Fibroblast of peridontal ligament (primary cell): ENCODE measurements at regions not wholly inside any gene's neighbourhood (a gene's known extent, or its start where the extent isn't known, plus 50 kb on each side); places are given as distances from the start of the nearest gene placed in this dataset.

Source experiments
- DNase-seq: peaks from one replicate; pipeline ENCODE4 v3.0.0-alpha.2; 2010; ENCODE audit errors: extremely low read depth

DNA sequence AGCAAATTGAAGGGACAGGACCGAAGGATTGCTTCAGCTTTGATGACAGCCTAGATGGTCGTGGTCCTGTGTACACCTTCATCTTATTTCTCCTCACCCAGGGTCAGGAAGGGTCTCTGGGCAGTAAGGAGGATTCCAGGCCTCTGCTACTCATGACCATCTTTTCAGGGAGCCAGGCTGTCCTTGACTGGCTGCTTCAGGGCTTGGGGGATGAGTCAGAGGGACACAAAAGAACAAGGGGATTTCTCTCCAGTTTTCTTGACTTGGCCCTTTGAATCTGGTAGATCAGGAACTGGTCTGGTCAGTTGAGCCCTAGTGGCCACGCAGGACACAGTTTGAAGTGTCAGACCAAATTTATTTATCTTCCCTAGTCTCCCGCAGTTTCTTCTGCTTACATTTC, 402.1 kb upstream of the CHD6 start:
- DNase-seq: no peak

DNA sequence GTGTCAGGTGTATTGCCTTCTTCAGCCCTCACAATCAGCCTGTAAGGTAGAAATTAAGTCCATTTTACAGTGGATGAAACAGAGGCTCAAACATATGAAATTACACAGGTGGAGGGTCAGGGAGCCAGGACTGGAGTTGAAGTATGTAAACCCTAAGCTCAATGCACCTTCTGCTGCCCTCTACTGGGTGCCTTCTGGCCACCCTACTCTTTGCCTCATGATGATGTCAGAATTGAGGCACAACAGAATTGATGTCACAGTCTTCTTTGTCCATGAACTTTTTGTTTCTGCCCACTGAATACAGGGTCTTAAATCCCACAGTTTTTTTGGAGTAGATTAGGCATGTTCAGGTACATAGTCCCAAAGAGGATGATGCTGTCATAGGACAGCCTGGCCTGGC, 400.8 kb upstream of the CHD6 start:
- no peak for DNase-seq

DNA sequence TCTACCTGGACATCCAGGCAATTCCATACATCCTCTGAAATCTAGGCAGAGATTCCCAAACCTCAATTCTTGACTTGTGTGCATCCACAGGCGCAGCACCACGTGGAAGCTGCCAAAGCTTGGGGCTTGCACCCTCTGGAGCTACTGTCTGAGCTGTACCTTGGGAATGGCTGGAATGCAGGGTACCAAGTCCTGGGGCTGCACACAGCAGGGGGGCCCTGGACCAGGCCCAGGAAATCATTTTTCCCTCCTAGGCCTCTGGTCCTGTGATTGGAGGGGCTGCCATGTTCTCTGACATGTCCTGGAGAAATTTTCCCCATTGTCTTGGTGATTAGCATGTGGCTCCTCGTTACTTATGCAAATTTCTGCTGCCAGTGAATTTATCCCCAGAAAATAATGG, 391.9 kb upstream of the CHD6 start:
- DNase-seq: no peak

DNA sequence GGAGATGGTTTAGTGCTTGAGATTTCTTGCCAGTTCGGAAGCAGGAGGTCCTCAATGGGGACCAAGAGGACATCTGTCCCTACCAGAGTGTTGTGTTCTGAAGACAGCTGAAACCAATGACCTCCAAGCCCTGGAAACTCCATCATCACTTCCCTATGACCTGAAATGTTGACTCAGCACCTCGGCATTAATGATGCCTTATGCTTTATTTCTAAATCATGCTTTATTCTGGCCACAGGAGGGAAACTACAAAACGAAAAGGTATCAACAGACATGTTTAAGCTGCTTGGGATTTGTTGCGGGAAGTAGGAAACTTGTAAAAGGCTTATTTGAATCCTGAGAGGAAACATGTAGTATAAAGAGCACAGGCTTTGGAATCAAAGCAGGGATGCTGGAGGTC, 389.1 kb upstream of the CHD6 start:
- DNase-seq: no peak

DNA sequence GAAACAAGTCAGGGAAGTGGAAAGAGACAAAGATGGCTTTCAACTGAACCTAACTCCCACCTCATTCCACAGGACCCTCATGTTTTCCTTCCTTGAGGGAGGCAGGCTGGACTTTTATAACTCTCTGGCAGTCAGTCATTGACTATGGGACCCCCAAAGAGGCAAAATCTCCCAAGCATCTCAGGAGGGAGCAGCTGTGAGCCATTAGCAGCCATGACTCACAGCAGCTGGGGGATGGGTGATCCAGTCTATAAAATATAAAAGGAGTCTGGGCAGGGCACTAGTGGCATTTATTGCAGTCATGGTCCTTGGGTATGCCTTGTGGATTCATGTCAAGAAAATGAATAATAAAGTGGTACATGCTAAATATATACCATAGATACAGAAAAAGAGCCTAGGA, 387.0 kb upstream of the CHD6 start:
- DNase-seq: no peak

DNA sequence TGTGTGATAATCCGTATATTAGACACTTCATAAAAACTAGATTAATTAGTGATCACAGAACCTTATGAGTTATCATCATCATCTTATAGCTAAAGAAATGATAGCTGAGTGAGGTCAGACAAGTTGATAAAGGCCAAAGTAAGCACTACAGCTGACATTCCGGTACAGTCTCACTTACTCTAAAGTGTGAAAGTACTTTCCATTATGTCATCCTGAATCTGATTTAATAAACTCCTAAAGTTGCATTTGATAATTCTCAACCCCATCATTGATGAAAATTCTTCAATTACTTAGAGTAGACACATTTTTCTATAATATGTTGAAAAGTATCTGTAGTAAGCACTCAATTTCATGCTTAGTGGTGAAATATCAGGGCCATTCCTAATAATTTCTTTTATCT, 385.2 kb upstream of the CHD6 start:
- DNase-seq: no peak

DNA sequence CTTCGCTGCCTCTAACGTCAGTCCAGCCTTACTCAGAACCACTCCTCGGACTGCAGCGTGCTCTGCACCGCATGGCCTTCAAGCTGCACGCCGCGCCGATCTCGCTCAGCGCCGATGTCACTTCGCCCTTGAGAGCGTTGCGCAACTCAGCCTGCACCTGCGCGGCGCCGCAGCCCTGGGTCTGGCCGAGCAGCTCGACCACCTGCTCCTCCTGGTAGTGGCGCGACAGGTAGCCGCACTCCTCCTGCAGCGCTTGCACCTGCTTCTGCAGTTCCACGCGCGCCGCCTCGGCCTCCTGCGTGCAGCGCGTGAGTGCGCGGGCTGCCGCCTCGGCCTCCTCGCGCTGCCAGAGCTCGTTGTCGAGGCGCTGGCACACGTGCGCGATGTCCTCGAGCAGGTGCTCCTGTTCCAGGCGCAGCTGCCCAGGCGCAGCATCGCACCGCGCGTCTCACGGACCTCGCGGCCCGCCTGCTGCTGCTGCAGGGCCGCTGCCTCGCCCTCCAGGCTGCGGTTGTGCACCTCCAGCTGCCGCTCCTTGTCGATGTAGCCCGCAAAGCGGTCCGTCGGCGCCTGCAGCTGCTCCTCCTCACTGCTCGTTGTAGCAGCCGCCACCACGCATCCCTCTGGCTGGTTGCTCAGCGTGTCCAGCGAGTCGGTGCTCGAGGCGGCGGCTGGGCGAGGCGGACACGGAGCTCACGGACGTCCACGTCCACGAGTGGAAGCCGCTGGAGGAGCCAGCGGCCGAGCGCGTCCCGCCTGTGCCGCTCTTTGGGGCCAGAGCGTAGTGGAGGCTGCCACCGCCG, 380.6 kb upstream of the CHD6 start:
- DNase-seq: no peak

DNA sequence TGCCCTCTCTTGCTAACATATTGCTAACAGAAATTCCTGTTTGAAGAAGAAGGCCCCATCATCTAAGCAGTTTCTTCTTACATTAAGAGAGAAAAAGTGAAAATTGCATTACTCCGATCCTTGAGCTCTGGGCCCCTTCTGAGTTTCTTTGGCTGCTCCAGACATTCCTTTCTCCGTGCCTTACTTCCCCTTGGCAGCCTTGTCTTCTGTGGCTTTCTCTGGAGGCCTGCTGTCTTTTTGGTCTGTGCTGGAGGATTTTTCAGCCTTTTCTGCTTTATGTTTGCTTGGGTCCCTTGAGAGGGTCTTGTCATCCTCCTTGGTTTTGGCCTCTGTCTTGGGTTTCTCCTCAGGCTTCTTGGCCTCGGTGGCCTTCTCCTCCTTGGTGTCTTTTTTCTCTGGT, 378.8 kb upstream of the CHD6 start:
- DNase-seq: no peak

DNA sequence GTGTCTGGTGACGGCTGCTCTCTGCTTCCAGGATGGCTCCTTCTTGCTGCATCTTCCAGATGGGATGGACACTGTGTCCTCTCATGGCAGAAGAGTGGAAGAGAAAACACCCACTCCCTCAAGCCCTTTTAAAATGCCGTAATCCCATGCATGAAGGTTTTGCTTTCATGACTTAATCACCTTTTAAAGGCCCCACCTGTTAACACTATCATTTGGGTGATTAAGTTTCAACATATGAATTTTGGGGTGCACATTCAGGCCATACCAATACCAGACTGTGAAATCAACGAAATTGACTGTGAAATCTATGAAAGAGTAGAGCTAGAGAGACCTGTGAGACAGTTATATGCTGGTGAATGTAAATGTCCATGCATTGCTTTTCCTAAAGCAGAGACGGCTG, 374.3 kb upstream of the CHD6 start:
- no peak for DNase-seq

DNA sequence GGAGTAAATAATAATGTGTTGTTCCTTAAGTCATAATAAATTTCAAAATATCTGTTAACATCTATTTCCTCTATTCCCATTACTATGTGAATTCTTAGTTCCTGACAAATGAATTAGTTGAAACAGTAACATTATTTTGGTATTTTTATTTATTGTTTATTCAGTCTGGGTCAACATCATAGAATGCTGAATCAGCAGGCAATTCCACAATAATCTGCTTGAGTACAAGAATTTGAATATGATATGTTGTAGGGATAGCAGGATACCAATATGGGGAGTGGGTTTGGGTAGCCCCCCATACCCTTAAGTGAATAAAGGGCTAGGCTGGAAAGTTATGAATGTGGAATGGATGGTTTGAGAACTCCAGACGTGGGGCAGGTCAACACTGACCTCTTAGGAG, 373.2 kb upstream of the CHD6 start:
- DNase-seq: no peak

DNA sequence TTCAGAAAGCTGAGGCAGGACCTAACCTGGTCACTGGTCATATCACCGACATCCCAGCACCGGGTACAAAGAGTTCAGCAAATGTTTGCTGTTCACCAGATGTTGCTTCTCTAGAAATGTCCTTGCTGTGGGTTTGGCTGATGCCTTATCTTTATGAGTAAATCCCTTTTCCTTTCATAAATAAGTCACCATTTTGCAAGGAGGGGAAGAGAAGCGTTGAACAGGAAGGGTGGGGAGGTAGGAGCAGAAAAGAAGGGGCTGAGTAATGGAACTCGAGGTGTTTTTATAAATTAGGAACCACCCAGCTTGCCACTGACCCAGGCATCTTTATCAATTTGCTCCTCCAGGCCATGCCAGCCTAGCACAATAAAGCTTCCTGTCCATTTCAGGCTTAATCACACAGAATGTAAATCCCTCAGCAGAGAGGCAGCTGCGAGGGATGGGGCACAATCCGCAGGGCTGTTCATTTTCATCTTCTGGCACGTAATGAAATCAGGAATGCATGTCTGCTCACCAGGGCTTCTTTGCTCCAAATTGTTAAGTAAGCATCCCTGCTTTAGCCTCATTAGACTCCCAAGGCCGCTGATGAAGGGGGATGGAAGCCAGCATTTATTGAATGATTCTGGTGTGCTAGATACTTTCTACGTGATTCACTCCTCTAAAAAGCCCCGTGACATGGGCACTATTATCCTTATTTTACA, 371.9 kb upstream of the CHD6 start:
- DNase-seq: no peak

DNA sequence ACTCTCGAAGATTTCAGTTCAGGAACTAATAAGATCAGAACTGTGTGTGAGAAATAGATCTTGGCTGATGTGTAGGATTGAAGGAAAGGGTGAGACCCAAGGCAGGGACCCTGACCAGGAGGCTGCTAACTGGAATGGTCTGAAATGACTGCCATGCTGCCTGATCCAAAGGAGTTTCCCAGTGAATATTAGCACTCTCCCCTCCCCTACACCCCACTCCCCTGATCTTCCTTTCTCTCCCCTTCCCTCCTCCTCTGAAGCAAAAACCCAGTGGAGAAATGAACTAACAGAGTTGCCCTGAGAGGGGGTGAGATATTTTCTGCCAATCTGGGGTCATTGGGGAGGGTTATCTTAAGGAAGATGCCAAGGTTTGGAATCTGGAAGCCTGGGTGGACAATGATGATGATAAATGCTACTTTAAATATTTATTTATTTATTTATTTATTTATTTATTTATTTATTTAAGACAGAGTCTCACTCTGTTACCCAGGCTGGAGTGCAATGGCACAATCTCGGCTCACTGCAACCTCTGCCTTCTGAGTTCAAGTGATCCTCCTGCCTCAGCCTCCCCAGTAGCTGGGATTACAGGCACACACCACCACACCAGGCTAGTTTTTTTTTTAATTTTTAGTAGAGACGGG, 371.0 kb upstream of the CHD6 start:
- no peak for DNase-seq

DNA sequence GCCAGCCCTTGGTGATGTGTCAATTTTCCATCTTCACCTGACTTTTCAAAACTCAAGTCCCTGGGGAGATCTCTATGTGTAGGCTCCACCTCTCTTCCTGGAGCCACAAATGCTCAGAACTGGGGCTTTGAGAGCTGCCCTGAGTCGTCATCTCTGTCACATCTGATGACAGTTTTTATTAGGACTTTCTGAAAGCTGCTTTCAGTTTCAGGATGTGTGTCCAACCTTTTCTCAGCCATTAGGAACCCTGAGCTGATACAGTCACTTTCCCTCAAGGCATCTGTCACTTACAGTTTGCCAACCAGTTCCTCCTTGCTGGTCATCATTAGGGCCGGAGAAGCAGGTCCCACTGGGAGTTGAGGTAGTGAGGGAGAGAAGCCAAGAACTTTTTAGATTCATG, 365.9 kb upstream of the CHD6 start:
- DNase-seq: no peak

DNA sequence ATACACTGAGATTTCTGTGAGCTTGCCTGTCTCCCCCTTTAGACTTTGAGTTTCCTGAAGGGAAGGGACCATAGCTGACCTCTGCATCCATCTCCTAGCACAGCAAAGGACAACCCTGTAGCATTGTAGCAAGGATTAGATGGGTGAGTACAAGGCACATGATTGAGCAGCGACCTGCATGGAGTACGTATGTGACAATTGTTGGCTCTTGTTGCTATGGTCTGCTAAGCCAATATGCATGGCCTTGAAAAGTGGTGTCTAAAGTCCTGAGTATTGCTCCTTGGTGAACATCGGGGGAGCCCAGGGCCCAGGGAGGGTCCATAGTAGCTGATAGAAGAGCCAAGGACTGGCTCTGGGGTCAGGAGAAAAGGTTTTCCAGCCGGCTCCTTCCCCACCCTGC, 365.0 kb upstream of the CHD6 start:
- DNase-seq: no peak

DNA sequence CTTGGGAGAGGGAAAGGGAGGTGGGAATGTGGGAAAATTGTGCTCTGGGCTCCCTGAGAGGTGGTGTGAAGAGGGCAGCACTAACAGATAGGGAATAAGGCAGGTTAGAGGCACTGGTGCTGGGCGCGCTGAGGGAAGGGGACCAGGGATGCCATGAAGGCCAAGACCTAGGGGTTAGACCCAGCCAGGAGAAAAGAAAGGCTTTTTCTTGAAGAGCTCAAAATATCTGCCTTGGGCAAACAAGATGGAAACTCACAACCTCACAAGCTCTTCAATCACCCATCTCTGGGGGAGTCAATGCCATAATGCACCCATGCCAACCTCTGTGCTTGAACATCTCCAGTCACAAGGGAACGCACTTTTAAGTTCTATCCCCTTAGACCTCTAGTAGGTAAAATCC, 363.6 kb upstream of the CHD6 start:
- no peak for DNase-seq

DNA sequence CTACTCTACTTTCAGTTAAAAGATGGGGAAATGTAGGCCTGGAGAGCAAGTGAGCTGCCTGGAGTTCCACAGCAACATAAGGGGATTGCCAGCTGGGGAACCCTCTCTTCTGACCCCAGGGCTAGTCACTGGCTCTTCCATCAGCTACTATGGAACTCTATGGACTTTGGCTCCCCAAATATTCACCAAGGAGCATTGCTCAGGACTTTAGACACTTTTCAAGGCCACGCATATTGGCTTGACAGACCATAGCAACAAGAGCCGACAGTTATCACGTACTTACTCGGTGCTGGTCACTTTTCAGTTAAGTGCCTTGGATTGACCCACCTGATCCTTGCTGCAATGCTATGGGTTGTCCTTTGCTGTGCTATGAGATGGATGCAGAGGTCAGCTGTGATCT, 360.7 kb upstream of the CHD6 start:
- DNase-seq: no peak

DNA sequence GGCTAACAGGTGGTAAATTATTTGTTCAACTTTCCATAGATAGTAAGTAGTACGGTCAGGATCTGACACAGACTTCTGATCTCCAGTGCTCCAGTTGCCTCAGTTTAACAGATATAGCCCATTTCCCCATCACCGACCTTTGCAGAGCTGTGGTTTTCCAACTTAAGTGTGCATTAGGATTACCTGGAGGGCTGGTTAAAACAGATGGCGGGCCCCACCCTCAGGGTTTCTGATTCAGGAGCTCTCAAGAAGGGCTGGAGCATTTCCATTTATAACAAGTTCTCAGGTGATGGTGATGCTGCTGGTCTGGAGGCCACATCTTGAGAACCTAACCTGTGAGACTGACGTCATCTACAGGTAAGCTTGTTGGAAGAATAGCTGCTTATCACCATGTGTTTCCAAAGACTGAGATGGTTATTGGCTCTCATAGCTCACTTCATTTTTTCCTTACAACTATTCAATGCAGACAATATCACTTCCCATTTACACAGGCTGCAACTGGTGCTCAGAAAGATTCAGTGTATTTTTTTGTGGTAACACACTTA, 360.1 kb upstream of the CHD6 start:
- DNase-seq: no peak

DNA sequence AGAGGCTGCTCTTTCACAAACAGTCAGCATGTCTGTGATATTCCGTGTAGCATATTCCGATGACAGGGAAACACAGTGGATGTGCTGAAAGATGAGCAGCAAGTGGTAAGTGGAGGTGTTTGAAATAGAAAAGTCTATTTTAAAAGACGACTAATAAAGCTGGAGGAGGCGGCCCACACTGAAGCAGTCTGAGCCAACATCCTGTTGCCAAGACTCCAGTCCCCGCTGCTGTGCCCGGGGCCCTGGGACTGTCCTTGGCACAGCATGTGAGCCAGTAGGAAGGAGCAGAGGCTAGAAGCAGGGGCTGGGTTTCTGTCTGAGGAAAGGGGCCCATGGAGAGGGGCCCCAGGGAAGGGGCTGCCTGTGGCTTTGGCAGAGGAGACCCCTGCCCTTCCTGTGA, 351.5 kb upstream of the CHD6 start:
- DNase-seq: no peak

DNA sequence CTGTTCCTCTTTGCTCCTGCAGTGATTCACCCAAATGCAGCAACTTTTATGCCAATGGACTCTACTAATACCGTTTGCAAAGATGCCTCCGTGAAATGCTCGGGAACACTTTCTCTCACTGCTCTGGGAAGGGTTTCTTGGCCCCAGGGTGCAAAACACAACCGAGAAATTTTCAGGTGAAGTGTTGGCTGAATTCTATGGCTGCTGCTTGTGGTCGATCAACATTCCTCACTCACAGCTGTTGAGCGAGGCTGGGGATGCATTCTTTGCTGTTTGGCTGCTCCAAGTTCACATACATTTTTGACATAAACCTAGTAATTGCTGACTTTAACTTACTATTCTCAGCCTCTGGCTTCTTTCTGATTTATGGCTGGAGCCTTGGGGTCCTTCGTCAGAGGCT, 342.0 kb upstream of the CHD6 start:
- no peak for DNase-seq

DNA sequence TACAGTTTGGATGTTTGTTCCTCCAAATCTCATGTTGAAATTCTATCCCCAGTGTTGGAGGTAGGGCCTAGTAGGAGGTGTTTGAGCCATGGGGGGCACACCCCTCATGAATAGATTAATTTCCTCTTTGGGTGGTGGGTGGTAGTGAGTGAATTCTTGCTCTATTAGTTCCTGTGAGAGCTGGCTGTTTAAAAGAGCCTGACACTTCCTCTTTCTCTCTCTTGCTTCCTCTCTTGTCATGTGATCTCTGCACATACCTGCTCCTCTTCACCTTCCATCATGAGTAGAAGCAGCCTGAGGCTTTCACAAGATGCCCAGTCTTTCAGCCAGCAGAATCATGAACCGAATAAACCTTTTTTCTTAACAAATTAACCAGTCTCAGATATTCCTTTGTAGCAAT, 340.2 kb upstream of the CHD6 start:
- no peak for DNase-seq

DNA sequence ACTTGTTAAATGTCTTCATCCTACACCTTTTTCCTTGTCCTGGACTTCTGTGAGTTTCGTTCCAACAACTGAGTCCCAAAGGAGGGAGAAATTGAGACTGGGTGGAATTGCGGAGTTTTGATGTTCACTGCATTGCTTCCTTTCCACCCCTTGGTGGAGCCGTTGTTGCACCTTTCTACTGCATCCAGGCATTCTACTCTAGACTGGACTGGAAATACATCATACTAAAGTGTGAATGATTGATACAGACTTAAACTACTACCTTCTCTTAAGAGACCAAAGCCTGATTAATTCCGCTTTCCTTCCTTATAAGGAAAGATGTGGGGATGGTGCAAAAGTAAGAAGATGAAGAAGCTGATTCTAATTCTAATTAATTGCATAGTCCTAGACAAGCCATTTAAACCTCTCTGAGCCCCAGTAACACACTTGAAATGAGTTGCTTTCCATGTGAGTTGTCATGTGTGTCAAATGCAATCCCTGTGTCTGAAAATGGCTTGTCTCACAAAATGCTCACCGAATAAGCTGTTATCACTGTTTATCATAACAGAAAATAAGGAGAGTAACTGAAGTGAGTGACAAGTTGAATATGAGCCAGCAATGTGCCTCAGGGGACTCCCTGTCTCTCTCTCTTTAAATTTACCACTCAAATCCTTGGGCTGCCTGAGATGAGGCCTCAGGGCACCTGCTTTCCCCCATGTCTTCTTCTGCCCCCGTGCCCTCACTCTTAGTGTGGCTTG, 338.3 kb upstream of the CHD6 start:
- no peak for DNase-seq

DNA sequence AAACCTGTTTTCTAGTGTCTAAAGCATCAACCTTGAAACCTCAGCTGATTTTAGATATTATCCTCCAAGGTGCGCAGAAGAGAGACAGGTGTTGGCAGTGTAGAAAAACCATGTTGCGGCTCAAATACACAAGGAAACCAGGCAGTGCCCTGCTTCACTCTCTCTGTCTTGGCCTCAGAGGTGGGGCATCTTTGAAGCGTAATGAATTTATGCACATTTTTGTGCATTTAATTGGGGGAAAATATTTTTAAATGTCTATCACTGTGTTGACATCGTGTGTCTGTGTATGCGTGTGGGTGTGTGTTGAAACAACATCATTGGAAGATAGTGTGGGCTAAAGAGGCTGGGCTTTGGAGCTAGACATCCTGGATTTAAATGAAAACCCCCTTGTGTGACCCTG, 334.0 kb upstream of the CHD6 start:
- no peak for DNase-seq
